ENCODE measurements at regions not wholly inside any gene's neighbourhood (a gene's known extent, or its start where the extent isn't known, plus 50 kb on each side); places are given as distances from the start of the nearest gene placed in this dataset.

DNA sequence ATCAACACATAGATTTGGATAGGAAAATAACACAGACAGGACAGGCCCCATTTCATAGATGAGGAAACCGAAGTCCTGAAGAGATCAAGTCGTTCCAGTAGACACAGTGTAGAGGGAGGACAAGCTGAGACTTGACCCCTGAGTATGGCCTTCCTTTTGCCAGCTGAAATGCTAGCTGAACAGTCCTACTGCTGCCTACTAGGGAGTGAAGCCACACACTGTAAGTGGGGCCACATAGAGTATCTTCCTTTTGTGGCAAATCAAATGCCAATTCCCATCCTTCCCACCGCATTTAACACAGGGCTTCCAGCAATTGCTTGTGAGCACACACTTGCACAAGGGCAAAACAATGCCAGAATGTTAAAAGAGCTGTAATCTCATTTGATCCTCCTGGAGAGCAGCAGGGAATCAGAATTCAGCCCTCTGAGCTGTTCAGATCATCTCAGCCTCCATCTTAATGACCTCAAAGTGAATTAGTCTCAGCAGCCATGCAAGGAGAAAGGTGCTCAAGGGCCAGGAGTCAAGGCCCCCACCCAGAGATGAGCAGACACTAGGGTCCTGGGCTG lies 380.5 kb downstream of the EMP1 start:
- no peak for TF ChIP-seq POLR2A (IDR thresholded peaks at IDR 0.05)
- no peak for TF ChIP-seq CTCF (IDR thresholded peaks at IDR 0.05)
- TF ChIP-seq POLR2AphosphoS5 (IDR thresholded peaks at IDR 0.05): no peak
- no peak for DNase-seq (ENCODE audit: low spot score in 2 of 2)
- Histone ChIP-seq H3K4me1 (no peaks in the 10 kb centered on the region), H3K27ac (no peak overlapping the region), H3K4me3 (no peak overlapping the region), H3K9me3 (no peaks in the 10 kb centered on the region), H3K27me3 (no peaks in the 10 kb centered on the region), H3K36me3 (no peaks in the 10 kb centered on the region)
- intact Hi-C loops (cut with DNase I; ENCODE audit: low total_unique reads): no loop called here

GRCh38 chr12:13573698-13574321 lies 377.3 kb downstream of the EMP1 start:
- H3K27ac ChIP-seq: no peak overlapping the region
- no peaks in the 10 kb centered on the region for H3K4me1 ChIP-seq
- H3K36me3 ChIP-seq: no peaks in the 10 kb centered on the region
- no peaks in the 10 kb centered on the region for H3K27me3 ChIP-seq
- no peaks in the 10 kb centered on the region for H3K9me3 ChIP-seq
- intact Hi-C loops (cut with DNase I; ENCODE audit: low total_unique reads): loop anchor here (5.0 kb wide), 1 partner anchor 237 kb away; no protein-coding TSS in a partner anchor
- no peak for DNase-seq (ENCODE audit: low spot score in 2 of 2)
- TF ChIP-seq CTCF (IDR thresholded peaks at IDR 0.05) (no peak), POLR2AphosphoS5 (IDR thresholded peaks at IDR 0.05) (no peak), POLR2A (IDR thresholded peaks at IDR 0.05) (no peak)
- no peak overlapping the region for H3K4me3 ChIP-seq

DNA sequence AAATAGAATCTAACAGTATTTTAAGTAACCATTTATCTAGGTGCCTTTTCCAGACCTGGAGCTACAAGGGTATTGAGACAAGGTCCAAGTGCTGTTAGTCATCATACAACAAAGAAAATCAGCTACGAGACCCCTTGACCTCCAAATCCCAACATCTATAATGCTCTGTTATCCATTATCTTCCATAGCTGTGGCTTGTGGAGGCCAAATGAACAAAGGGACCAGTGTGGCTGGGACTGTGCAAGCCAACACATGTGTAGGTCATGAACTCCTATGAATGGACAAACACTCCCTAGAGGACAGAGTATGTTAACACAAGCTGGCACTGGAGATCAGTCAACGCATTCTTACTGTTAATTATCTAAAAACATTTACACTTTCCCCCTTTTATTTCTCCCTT lies 374.5 kb downstream of the EMP1 start:
- H3K27ac ChIP-seq: no peak overlapping the region
- H3K36me3 ChIP-seq: no peaks in the 10 kb centered on the region
- H3K27me3 ChIP-seq: no peaks in the 10 kb centered on the region
- TF ChIP-seq CTCF (IDR thresholded peaks at IDR 0.05): no peak
- TF ChIP-seq POLR2AphosphoS5 (IDR thresholded peaks at IDR 0.05): no peak
- no peak for TF ChIP-seq POLR2A (IDR thresholded peaks at IDR 0.05)
- no peaks in the 10 kb centered on the region for H3K9me3 ChIP-seq
- no peak overlapping the region for H3K4me3 ChIP-seq
- no peak for DNase-seq (ENCODE audit: low spot score in 2 of 2)
- intact Hi-C loops (cut with DNase I; ENCODE audit: low total_unique reads): loop anchor here (5.0 kb wide), 1 partner anchor 234 kb away; no protein-coding TSS in a partner anchor
- no peaks in the 10 kb centered on the region for H3K4me1 ChIP-seq

DNA sequence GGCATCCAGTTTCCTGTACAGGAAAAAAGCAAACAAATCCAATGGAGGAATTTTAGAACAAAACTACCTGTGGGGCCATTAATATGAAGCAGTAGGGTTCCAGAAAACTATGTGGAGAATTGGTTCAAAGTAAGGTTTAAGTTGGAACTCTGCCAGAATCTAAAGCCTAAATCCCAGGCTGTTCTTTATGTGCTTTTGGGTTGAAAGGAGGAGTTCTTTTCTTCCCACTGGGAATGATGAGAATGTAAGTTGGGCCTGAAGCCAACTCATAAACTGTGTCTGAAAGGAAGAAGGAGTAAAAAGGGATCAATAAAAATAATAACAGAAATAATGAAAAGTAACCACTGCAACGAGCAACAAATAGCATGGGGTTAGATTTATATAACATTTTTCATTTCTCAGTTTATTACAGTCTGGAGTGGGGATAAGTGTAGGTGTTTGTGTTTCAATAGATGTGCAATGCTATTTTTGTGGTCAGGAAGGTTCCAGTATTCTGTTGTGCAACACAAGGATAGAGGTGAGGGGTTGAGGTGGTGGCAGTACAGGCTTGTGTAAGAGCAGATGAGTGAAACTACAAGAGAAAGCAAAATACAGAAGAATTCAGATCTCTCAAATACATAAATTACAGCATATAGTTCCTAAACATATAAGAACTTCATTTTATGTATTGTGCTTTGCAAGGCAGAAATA lies 373.6 kb downstream of the EMP1 start:
- Histone ChIP-seq H3K27ac (no peak overlapping the region), H3K4me3 (no peak overlapping the region), H3K36me3 (no peaks in the 10 kb centered on the region), H3K4me1 (no peaks in the 10 kb centered on the region), H3K27me3 (no peaks in the 10 kb centered on the region), H3K9me3 (no peaks in the 10 kb centered on the region)
- DNase-seq (ENCODE audit: low spot score in 2 of 2): no peak
- intact Hi-C loops (cut with DNase I; ENCODE audit: low total_unique reads): loop anchor here (5.0 kb wide), 1 partner anchor 233 kb away; no protein-coding TSS in a partner anchor
- no peak for TF ChIP-seq POLR2A (IDR thresholded peaks at IDR 0.05)
- no peak for TF ChIP-seq POLR2AphosphoS5 (IDR thresholded peaks at IDR 0.05)
- no peak for TF ChIP-seq CTCF (IDR thresholded peaks at IDR 0.05)

DNA sequence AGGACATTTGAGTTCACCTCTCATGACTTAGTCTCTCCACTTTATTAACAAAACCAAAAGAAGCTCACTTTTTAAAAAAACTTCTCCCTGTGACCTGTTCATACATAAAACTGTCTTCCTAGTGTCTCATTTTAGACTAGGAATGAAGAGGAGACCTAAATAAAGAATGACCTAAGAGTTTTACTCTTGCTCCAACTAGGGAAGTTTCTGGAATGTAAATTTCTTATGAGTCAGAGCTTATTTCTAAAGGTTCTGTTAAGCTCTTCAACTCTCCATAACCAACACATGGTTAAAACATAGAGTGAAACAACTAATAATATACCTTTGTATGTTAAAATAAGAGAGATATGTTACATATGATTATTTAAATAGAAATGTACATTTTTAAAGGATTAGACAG lies 369.8 kb downstream of the EMP1 start:
- no peaks in the 10 kb centered on the region for H3K27me3 ChIP-seq
- intact Hi-C loops (cut with DNase I; ENCODE audit: low total_unique reads): no loop called here
- TF ChIP-seq POLR2AphosphoS5 (IDR thresholded peaks at IDR 0.05): no peak

More for the DNA sequence above, 369.8 kb downstream of the EMP1 start:
- no peaks in the 10 kb centered on the region for H3K9me3 ChIP-seq
- no peaks in the 10 kb centered on the region for H3K4me1 ChIP-seq
- no peak overlapping the region for H3K27ac ChIP-seq
- no peak overlapping the region for H3K4me3 ChIP-seq
- no peaks in the 10 kb centered on the region for H3K36me3 ChIP-seq
- DNase-seq (ENCODE audit: low spot score in 2 of 2): no peak

Measured in breast epithelium (tissue), 4 donors.